ENCODE measurements at regions not wholly inside any gene's neighbourhood (a gene's known extent, or its start where the extent isn't known, plus 50 kb on each side); places are given as distances from the start of the nearest gene placed in this dataset.

- Histone ChIP-seq H3K36me3 (ENCODE audit: insufficient read depth, insufficient read length, low read length) (no peaks in the 10 kb centered on the region), H3K4me3 (ENCODE audit: insufficient read length, low read depth) (no peak overlapping the region), H3K27me3 (ENCODE audit: insufficient read depth, insufficient read length) (no peaks in the 10 kb centered on the region), H3K9ac (ENCODE audit: insufficient read length, low read depth) (no peak overlapping the region), H3K9me3 (ENCODE audit: insufficient read depth, low read length) (no peaks in the 10 kb centered on the region), H3K4me1 (ENCODE audit: insufficient read depth, insufficient read length) (no peaks in the 10 kb centered on the region)
- DNase-seq (ENCODE audit: low read depth, low spot score), result no peak
- no peak for TF ChIP-seq SUZ12 (IDR thresholded peaks at IDR 0.05; ENCODE audit: extremely low read depth, insufficient read depth, insufficient read length)
- TF ChIP-seq ZNF274 (IDR thresholded peaks at IDR 0.05; ENCODE audit: low read depth, low read length), result no peak
These were observed 217.2 kb downstream of the GALR1 start for GRCh38 chr18:77466890-77467289.

GRCh38 chr18:77469131-77469530, 219.5 kb downstream of the GALR1 start:
- TF ChIP-seq YY1 (IDR thresholded peaks at IDR 0.05; ENCODE audit: insufficient read depth, insufficient read length), result no peak
- TF ChIP-seq SUZ12 (IDR thresholded peaks at IDR 0.05; ENCODE audit: extremely low read depth, insufficient read depth, insufficient read length), result no peak
- no peak for TF ChIP-seq ZNF274 (IDR thresholded peaks at IDR 0.05; ENCODE audit: low read depth, low read length)
- Histone ChIP-seq H3K27me3 (ENCODE audit: insufficient read depth, insufficient read length) (no peaks in the 10 kb centered on the region), H3K9ac (ENCODE audit: insufficient read length, low read depth) (no peak overlapping the region), H3K4me3 (ENCODE audit: insufficient read length, low read depth) (no peak overlapping the region), H3K36me3 (ENCODE audit: insufficient read depth, insufficient read length, low read length) (no peaks in the 10 kb centered on the region), H3K9me3 (ENCODE audit: insufficient read depth, low read length) (no peaks in the 10 kb centered on the region), H3K4me1 (ENCODE audit: insufficient read depth, insufficient read length) (no peaks in the 10 kb centered on the region)
- no peak for DNase-seq (ENCODE audit: low read depth, low spot score)

GRCh38 chr18:77470569-77471413, 221.1 kb downstream of the GALR1 start:
- Histone ChIP-seq H3K4me1 (ENCODE audit: insufficient read depth, insufficient read length) (no peaks in the 10 kb centered on the region), H3K27me3 (ENCODE audit: insufficient read depth, insufficient read length) (no peaks in the 10 kb centered on the region), H3K4me3 (ENCODE audit: insufficient read length, low read depth) (no peak overlapping the region), H3K9me3 (ENCODE audit: insufficient read depth, low read length) (no peaks in the 10 kb centered on the region), H3K36me3 (ENCODE audit: insufficient read depth, insufficient read length, low read length) (no peaks in the 10 kb centered on the region), H3K9ac (ENCODE audit: insufficient read length, low read depth) (no peak overlapping the region)
- DNase-seq (ENCODE audit: low read depth, low spot score), result no peak
- TF ChIP-seq ZNF274 (IDR thresholded peaks at IDR 0.05; ENCODE audit: low read depth, low read length) (no peak), YY1 (IDR thresholded peaks at IDR 0.05; ENCODE audit: insufficient read depth, insufficient read length) (no peak), SUZ12 (IDR thresholded peaks at IDR 0.05; ENCODE audit: extremely low read depth, insufficient read depth, insufficient read length) (no peak)

DNA sequence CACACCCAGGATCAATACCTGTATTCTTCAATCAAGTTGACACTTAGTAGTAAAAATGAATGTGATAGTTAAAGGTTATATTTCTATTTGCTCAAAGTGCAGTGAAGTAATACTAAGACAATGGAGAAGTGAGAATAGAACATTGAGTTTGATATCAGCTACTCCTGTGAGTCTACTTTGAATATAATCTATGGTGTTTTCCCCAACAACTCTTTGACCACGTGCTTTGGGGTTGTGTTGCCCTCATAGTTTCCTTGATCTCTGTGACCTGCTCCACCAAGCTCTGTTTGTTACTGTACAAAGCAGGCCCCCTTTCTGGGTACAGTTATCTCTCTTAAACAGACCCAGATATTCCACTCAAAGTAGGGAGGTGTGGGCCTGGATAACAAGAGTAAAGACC, 222.9 kb downstream of the GALR1 start:
- Histone ChIP-seq H3K4me3 (ENCODE audit: insufficient read length, low read depth) (no peak overlapping the region), H3K4me1 (ENCODE audit: insufficient read depth, insufficient read length) (no peaks in the 10 kb centered on the region), H3K27me3 (ENCODE audit: insufficient read depth, insufficient read length) (no peaks in the 10 kb centered on the region), H3K9ac (ENCODE audit: insufficient read length, low read depth) (no peak overlapping the region), H3K36me3 (ENCODE audit: insufficient read depth, insufficient read length, low read length) (no peaks in the 10 kb centered on the region), H3K9me3 (ENCODE audit: insufficient read depth, low read length) (no peaks in the 10 kb centered on the region)
- TF ChIP-seq YY1 (IDR thresholded peaks at IDR 0.05; ENCODE audit: insufficient read depth, insufficient read length), result no peak
- no peak for TF ChIP-seq ZNF274 (IDR thresholded peaks at IDR 0.05; ENCODE audit: low read depth, low read length)
- no peak for TF ChIP-seq SUZ12 (IDR thresholded peaks at IDR 0.05; ENCODE audit: extremely low read depth, insufficient read depth, insufficient read length)
- DNase-seq (ENCODE audit: low read depth, low spot score), result no peak

DNA sequence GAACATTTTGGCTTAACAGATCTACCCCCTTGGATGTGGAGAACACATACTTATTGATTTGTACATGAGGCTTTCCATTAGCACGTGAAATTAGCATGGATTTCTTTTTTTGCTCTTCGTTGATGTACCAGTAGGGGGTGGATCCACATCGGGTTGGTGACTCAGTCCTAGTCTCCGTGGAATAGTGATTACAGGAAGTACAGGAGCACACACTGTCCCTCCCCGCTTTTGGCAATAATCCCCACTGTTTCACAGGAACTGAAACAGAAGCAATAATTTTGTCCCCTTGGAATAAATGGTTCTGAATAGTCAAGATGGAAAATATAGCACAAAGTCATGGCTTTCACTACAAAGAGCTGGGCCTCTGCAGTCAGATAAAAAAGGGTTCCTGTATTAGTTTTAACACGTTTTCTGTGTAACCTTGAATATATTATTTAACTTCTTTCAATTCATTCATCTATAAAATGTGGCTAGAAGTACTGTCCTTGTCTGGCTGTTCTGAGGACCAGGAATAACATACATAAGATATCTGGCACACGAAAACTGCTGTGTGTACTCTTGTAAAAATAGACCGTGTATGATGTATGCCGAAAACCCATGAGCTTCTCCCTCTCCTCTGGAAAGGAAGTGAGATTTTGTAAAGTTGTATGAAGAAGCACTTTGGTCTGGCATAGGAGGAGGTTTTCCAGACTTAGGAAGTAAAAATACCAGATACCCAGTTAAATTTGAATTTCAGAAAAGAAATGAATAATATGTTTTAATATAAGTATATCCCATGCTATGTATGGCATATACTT, 229.2 kb downstream of the GALR1 start:
- no peaks in the 10 kb centered on the region for H3K27me3 ChIP-seq (ENCODE audit: insufficient read depth, insufficient read length)
- no peak for TF ChIP-seq YY1 (IDR thresholded peaks at IDR 0.05; ENCODE audit: insufficient read depth, insufficient read length)
- no peak for TF ChIP-seq ZNF274 (IDR thresholded peaks at IDR 0.05; ENCODE audit: low read depth, low read length)
- TF ChIP-seq SUZ12 (IDR thresholded peaks at IDR 0.05; ENCODE audit: extremely low read depth, insufficient read depth, insufficient read length), result no peak
- H3K9ac ChIP-seq (ENCODE audit: insufficient read length, low read depth), result no peak overlapping the region
- H3K4me1 ChIP-seq (ENCODE audit: insufficient read depth, insufficient read length), result no peaks in the 10 kb centered on the region
- no peaks in the 10 kb centered on the region for H3K36me3 ChIP-seq (ENCODE audit: insufficient read depth, insufficient read length, low read length)
- H3K9me3 ChIP-seq (ENCODE audit: insufficient read depth, low read length), result no peaks in the 10 kb centered on the region
- H3K4me3 ChIP-seq (ENCODE audit: insufficient read length, low read depth), result no peak overlapping the region
- no peak for DNase-seq (ENCODE audit: low read depth, low spot score)

DNA sequence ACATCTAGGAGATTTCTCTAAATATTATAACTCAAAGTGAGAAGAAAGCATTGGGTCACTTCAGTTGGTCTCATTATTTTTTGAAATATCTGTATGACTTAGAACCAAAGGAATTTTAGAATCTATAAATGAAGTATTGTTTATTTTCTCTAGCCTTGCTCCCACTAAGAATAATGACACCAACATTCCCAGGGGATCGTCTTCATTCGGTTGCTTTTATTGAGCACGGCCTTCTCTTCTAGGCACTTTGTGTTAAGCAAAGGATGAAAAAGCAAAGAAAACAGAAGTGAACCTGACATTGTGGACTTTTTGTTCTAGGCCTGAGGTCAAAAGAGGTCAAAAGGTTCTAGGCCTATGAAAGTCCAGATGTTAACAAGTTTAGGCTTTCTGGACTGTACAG, 231.9 kb downstream of the GALR1 start:
- Histone ChIP-seq H3K4me3 (ENCODE audit: insufficient read length, low read depth) (no peak overlapping the region), H3K27me3 (ENCODE audit: insufficient read depth, insufficient read length) (no peaks in the 10 kb centered on the region), H3K4me1 (ENCODE audit: insufficient read depth, insufficient read length) (no peaks in the 10 kb centered on the region), H3K36me3 (ENCODE audit: insufficient read depth, insufficient read length, low read length) (no peaks in the 10 kb centered on the region), H3K9me3 (ENCODE audit: insufficient read depth, low read length) (no peaks in the 10 kb centered on the region; the same call in 1 of the 2 replicates), H3K9ac (ENCODE audit: insufficient read length, low read depth) (no peak overlapping the region)
- no peak for DNase-seq (ENCODE audit: low read depth, low spot score)
- TF ChIP-seq SUZ12 (IDR thresholded peaks at IDR 0.05; ENCODE audit: extremely low read depth, insufficient read depth, insufficient read length) (no peak), YY1 (IDR thresholded peaks at IDR 0.05; ENCODE audit: insufficient read depth, insufficient read length) (no peak), ZNF274 (IDR thresholded peaks at IDR 0.05; ENCODE audit: low read depth, low read length) (no peak)
